Activated CD8-positive, alpha-beta T cell treated with anti-CD3 and anti-CD28 coated beads, Interleukin-2, amount 10 ng/mL, durations not matched to agents 7 days and 5 days (primary cell): ENCODE measurements at regions not wholly inside any gene's neighbourhood (a gene's known extent, or its start where the extent isn't known, plus 50 kb on each side); places are given as distances from the start of the nearest gene placed in this dataset.
"Not testable (repeated sequence)": the region's sequence is repeated elsewhere in the genome, so short reads cannot be mapped to it uniquely, and the experiment has no call there.

Source experiments
- ATAC-seq: fragments of 150-1000 bp; cut with Tn5 transposase; one replicate; pipeline ENCODE4 v1.10.0; 2021; ENCODE audit warnings: moderate library complexity
- CTCF ChIA-PET: fragments of 350-600 bp; sonication (Branson Sonifier 250); formaldehyde crosslinking; loops from one replicate; lab custom pipeline; 2021; ENCODE audit warnings: antibody characterized with exemption; lab: Charles Lee
- POLR2A ChIA-PET: fragments of 350-600 bp; sonication (Branson Sonifier 250); formaldehyde crosslinking; loops from one replicate; lab custom pipeline; 2021; ENCODE audit warnings: antibody characterized with exemption; lab: Charles Lee
- DNase-seq: peaks from one replicate; pipeline ENCODE4 v3.0.0-alpha.2; 2020
- H3K27ac Mint-ChIP-seq: one replicate; pipeline ENCODE4 v1.8.0; 2021; ENCODE audit warnings: mild to moderate bottlenecking, mixed read lengths
- H3K27me3 Mint-ChIP-seq: one replicate; pipeline ENCODE4 v1.8.0; 2021; ENCODE audit warnings: low read depth, mixed read lengths
- H3K36me3 Mint-ChIP-seq: one replicate; pipeline ENCODE4 v1.8.0; 2021; ENCODE audit warnings: low read depth, mixed read lengths
- H3K4me1 Mint-ChIP-seq: one replicate; pipeline ENCODE4 v1.8.0; 2021; ENCODE audit warnings: low read depth, mixed read lengths
- H3K4me3 Mint-ChIP-seq: one replicate; pipeline ENCODE4 v1.8.0; 2021; ENCODE audit warnings: mild to moderate bottlenecking, mixed read lengths
- H3K9me3 Mint-ChIP-seq: one replicate; pipeline ENCODE4 v1.8.0; 2022; ENCODE audit warnings: mixed read lengths; ENCODE audit not compliant: insufficient read depth

GRCh38 chr7:140262242-140262903 lies 85.6 kb upstream of the KDM7A start:
- ChIA-PET CTCF (interaction anchor here (0.6 to 2.7 kb wide), 6 partner anchors 8 to 200 kb away, joined by 3 to 11 read pairs (median 4); partner anchors contain the start of gene PARP12), POLR2A (interaction anchor here (1.1 to 1.7 kb wide), 6 partner anchors 9 to 200 kb away, joined by 3 to 14 read pairs (median 4); partner anchors contain the start of gene PARP12)
- Mint-ChIP-seq H3K4me1 (peaks cover 50% of the 10 kb centered on the region), H3K36me3 (peaks cover 5% of the 10 kb centered on the region), H3K27me3 (peaks cover 2% of the 10 kb centered on the region), H3K9me3 (peaks cover 2% of the 10 kb centered on the region), H3K4me3 (no peak overlapping the region), H3K27ac (peak overlapping the region; percentile 94)
- DNase-seq: no peak
- ATAC-seq: no peak

- peaks cover 5% of the 10 kb centered on the region for H3K9me3 Mint-ChIP-seq
- H3K4me1 Mint-ChIP-seq: peaks cover 44% of the 10 kb centered on the region
- H3K27ac Mint-ChIP-seq: peak overlapping the region; percentile 73
- ChIA-PET POLR2A (interaction anchor here (1.3 kb wide), 1 partner anchor 36 kb away, joined by 3 read pairs; no protein-coding TSS in a partner anchor), CTCF (interaction anchor here (1.2 to 2.2 kb wide), 2 partner anchors 9 kb away, joined by 3 to 11 read pairs; no protein-coding TSS in a partner anchor)
- no peak overlapping the region for H3K4me3 Mint-ChIP-seq
- peaks cover 3% of the 10 kb centered on the region for H3K27me3 Mint-ChIP-seq
- no peak for ATAC-seq
- DNase-seq: no peak
- H3K36me3 Mint-ChIP-seq: peaks cover 6% of the 10 kb centered on the region
These were observed 84.7 kb upstream of the KDM7A start for GRCh38 chr7:140261522-140261921.

GRCh38 chr7:140261105-140261486 lies 84.3 kb upstream of the KDM7A start:
- peaks cover 6% of the 10 kb centered on the region for H3K36me3 Mint-ChIP-seq
- peaks cover 44% of the 10 kb centered on the region for H3K4me1 Mint-ChIP-seq
- peaks cover 5% of the 10 kb centered on the region for H3K9me3 Mint-ChIP-seq
- H3K27ac Mint-ChIP-seq: no peak overlapping the region
- DNase-seq (no peak), ATAC-seq (no peak)
- peaks cover 3% of the 10 kb centered on the region for H3K27me3 Mint-ChIP-seq
- POLR2A ChIA-PET: interaction anchor here (1.3 kb wide), 1 partner anchor 36 kb away, joined by 3 read pairs; no protein-coding TSS in a partner anchor
- CTCF ChIA-PET: interaction anchor here (1.2 kb wide), 1 partner anchor 10 kb away, joined by 3 read pairs; no protein-coding TSS in a partner anchor
- no peak overlapping the region for H3K4me3 Mint-ChIP-seq

GRCh38 chr7:140260352-140261104 lies 83.7 kb upstream of the KDM7A start:
- peaks cover 5% of the 10 kb centered on the region for H3K9me3 Mint-ChIP-seq
- no peak for DNase-seq
- H3K27ac Mint-ChIP-seq: no peak overlapping the region
- peaks cover 3% of the 10 kb centered on the region for H3K27me3 Mint-ChIP-seq
- no peak for ATAC-seq
- ChIA-PET CTCF (no interaction called here), POLR2A (interaction anchor here (1.3 kb wide), 1 partner anchor 35 kb away, joined by 3 read pairs; no protein-coding TSS in a partner anchor)
- peaks cover 44% of the 10 kb centered on the region for H3K4me1 Mint-ChIP-seq
- H3K4me3 Mint-ChIP-seq: no peak overlapping the region
- H3K36me3 Mint-ChIP-seq: peaks cover 6% of the 10 kb centered on the region

DNA sequence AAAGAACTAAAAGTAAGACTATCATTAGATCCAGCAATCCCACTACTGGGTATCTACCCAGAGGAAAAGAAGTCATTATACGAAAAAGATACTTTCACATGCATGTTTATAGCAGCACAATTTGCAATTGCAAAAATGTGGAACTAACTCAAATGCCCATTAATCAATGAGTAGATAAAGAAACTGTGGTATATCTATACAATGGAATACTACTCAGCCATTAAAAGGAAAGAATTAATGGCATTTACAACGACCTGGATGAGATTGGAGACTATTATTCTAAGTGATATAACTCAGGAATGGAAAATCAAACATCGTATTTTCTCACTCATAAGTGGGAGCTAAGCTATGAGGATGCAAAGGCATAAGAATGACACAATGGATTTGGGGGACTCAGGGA lies 80.5 kb upstream of the KDM7A start:
- POLR2A ChIA-PET: not testable (repeated sequence)

DNA sequence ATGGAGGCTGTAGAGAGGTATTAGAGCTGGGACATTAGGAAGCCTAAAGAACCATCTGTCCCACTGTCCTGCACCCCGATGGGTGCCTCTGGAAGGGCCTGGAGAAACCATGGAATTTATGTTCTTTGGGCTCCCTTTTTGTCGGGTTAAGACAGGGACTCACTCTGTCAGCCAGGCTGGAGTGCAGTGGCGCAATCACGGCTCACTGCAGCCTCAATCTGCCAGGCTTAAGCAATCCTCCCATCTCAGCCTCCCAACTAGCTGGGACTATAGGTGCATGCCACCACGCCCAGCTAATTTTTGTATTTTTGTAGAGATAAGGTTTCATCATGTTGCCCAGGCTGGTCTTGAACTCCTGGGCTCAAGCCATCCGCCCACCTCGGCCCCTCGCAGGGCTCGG lies 78.2 kb upstream of the KDM7A start:
- peaks cover 23% of the 10 kb centered on the region for H3K4me1 Mint-ChIP-seq
- POLR2A ChIA-PET, H3K9me3 Mint-ChIP-seq, H3K27ac Mint-ChIP-seq, CTCF ChIA-PET, ATAC-seq, H3K36me3 Mint-ChIP-seq, DNase-seq, H3K27me3 Mint-ChIP-seq, H3K4me3 Mint-ChIP-seq: not testable (repeated sequence)

More for the DNA sequence above, 80.5 kb upstream of the KDM7A start:
- H3K4me3 Mint-ChIP-seq, ATAC-seq, H3K27me3 Mint-ChIP-seq, CTCF ChIA-PET, H3K36me3 Mint-ChIP-seq, H3K9me3 Mint-ChIP-seq, DNase-seq, H3K27ac Mint-ChIP-seq: not testable (repeated sequence)
- peaks cover 39% of the 10 kb centered on the region for H3K4me1 Mint-ChIP-seq

DNA sequence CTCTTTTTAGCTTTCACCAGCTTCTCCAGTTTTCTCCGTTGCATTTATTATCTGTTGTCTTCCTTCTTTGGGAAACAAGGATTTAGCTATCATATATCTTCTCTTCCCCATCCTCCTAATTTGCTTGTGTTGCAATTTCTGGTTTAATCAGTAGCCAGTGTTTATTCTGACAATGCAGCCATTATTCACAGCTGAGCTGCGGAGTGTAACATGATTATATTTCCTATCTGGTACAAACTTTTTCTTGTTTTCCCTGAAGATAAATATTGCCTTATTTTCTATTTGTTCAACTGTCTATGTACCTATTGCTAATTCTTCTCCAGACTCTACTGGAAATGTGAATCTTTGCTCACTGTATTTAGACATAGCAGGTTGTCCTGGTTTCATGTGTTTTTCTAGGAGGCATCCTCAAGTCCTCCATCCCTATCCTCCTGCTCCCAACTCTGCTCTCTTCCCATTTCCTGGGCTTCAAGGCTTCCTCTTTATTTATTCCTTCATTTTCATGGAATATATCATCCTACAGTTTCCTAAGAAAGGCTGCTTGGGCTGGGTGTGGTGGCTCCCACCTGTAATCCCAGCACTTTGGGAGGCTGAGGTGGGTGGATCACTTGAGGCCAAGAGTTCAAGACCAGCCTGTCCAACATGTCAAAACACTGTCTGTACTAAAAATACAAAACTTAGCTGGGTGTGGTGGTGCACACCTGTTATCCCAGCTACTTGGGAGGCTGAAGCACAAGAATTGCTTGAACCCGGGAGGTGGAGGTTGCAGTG lies 72.4 kb upstream of the KDM7A start:
- no peaks in the 10 kb centered on the region for H3K36me3 Mint-ChIP-seq
- H3K27ac Mint-ChIP-seq: no peak overlapping the region
- H3K9me3 Mint-ChIP-seq: no peaks in the 10 kb centered on the region
- H3K4me3 Mint-ChIP-seq: no peak overlapping the region
- ATAC-seq (no peak), DNase-seq (no peak)
- POLR2A ChIA-PET: no interaction called here
- CTCF ChIA-PET: interaction anchor here (0.9 to 1.6 kb wide), 3 partner anchors 13 to 33 kb away, joined by 3 read pairs; no protein-coding TSS in a partner anchor
- peaks cover 22% of the 10 kb centered on the region for H3K4me1 Mint-ChIP-seq
- peaks cover 2% of the 10 kb centered on the region for H3K27me3 Mint-ChIP-seq

- DNase-seq (no peak), ATAC-seq (no peak)
- Mint-ChIP-seq H3K9me3 (no peaks in the 10 kb centered on the region), H3K4me3 (no peak overlapping the region), H3K4me1 (peaks cover 10% of the 10 kb centered on the region), H3K27ac (no peak overlapping the region), H3K27me3 (peaks cover 2% of the 10 kb centered on the region), H3K36me3 (no peaks in the 10 kb centered on the region)
- CTCF ChIA-PET: no interaction called here
- POLR2A ChIA-PET: no interaction called here
These were observed 70.8 kb upstream of the KDM7A start for GRCh38 chr7:140247559-140247958.

GRCh38 chr7:140245611-140246105 lies 68.9 kb upstream of the KDM7A start:
- H3K4me3 Mint-ChIP-seq: no peak overlapping the region
- no peaks in the 10 kb centered on the region for H3K9me3 Mint-ChIP-seq
- no peak for ATAC-seq

DNA sequence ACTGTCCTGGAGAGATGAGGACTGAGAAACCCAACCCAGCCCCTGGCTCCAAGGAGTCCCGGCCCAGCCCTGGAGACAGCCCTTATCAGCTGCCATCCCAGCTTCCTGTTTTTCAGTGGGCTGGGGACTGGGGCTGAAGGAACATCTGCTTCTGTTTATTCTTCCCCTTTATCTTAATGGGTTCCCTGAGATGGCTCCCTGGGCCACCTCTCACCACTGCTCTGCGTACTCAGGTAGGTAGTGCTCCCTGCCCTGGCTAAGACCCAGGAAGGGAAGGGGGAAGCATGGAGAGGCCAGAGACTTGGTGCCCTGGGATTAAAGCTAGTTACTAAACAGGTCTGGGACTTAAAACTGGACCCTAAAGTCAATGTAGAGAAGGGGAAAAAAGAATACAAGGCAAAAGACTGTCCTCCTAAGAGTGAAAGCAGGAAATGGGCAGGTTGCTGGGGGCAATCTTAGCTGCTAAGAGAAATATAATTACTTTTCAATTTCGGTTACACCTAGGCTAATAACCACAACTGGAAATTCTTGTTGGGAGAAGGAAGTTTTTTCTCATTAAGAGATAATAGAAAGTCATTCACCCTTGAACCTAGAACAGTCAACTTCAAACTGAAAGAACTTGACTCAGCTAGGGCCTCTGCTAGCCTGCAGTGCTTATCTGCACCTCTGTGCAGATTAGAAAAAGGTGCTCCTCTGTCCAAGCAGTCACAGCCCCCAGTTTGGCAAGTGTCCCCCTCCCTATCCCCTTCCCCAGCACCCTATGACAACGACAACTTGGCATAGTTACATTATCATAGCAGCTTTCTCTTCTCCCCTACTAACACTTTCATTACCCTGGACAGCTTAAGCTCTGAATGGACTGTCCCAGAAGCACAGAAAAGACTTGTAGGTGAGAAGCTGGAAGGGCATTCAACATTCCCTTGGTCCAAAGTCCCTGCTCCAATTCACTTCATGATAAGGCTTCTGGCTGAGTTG lies 65.6 kb upstream of the KDM7A start:
- no peaks in the 10 kb centered on the region for H3K27me3 Mint-ChIP-seq
- H3K27ac Mint-ChIP-seq: no peak overlapping the region
- H3K36me3 Mint-ChIP-seq: no peaks in the 10 kb centered on the region
- ChIA-PET CTCF (interaction anchor here (1.2 to 1.4 kb wide), 3 partner anchors 9 to 67 kb away, joined by 3 to 4 read pairs (median 3); no protein-coding TSS in a partner anchor), POLR2A (no interaction called here)
- ATAC-seq (no peak), DNase-seq (no peak)
- peaks cover 11% of the 10 kb centered on the region for H3K4me1 Mint-ChIP-seq
- H3K9me3 Mint-ChIP-seq: no peaks in the 10 kb centered on the region
- no peak overlapping the region for H3K4me3 Mint-ChIP-seq

More at GRCh38 chr7:140245611-140246105, 68.9 kb upstream of the KDM7A start:
- Mint-ChIP-seq H3K36me3 (no peaks in the 10 kb centered on the region), H3K4me1 (peaks cover 11% of the 10 kb centered on the region), H3K27ac (no peak overlapping the region), H3K27me3 (peaks cover 2% of the 10 kb centered on the region)
- ChIA-PET CTCF (no interaction called here), POLR2A (no interaction called here)
- no peak for DNase-seq
